ENCODE measurements at regions not wholly inside any gene's neighbourhood (a gene's known extent, or its start where the extent isn't known, plus 50 kb on each side); places are given as distances from the start of the nearest gene placed in this dataset.
A peak's percentile ranks its signal among the peaks of the same experiment; 100 is the strongest.

- H3K4me1 ChIP-seq (ENCODE audit: insufficient read depth, low read length) = no peaks in the 10 kb centered on the region
- H2AK5ac ChIP-seq (ENCODE audit: insufficient read length, low read length) = no peak overlapping the region
- no CpG with 5 or more reads among the region's 1 CpG for WGBS (ENCODE audit: extremely low coverage, insufficient read length, low lambda C conversion rate)
- H4K5ac ChIP-seq (ENCODE audit: insufficient read length, low read depth, low read length) = no peak overlapping the region
- no peaks in the 10 kb centered on the region for H3K9me3 ChIP-seq (ENCODE audit: control insufficient read depth, low read depth, low read length)
- Mint-ChIP-seq H3K27me3 (ENCODE audit: low read depth) (peaks cover 1% of the 10 kb centered on the region; the same call in 1 of the 2 replicates), H3K36me3 (ENCODE audit: insufficient read depth in 1 of 3, low read depth in 3 of 3) (no peaks in the 10 kb centered on the region; a peak in 1 of 7 replicates), H3K9me3 (no peaks in the 10 kb centered on the region), H3K27ac (0 out of 7 replicates have a peak overlapping the region, but pooled peaks of 1 of the 3 experiments have one; percentile 81), H3K4me3 (no peak overlapping the region), H3K4me1 (peaks cover 22 to 34% of the 10 kb centered on the region in 2 experiments)
- H3K79me2 ChIP-seq (ENCODE audit: insufficient read depth, low read length) = no peaks in the 10 kb centered on the region
- no peak overlapping the region for H2BK12ac ChIP-seq (ENCODE audit: insufficient read length, low read depth, low read length)
- H3K14ac ChIP-seq (ENCODE audit: insufficient read depth, low read length) = no peak overlapping the region
- no peak overlapping the region for H2BK20ac ChIP-seq (ENCODE audit: low read depth, low read length, poor library complexity, severe bottlenecking)
- no peak overlapping the region for H3K4me2 ChIP-seq (ENCODE audit: insufficient read depth, insufficient read length, low read length)
- TF ChIP-seq CTCF (conservative IDR thresholded peaks at IDR 0.05) = no peak
- H4K20me1 ChIP-seq (ENCODE audit: control insufficient read depth, insufficient read depth, insufficient read length) = no peaks in the 10 kb centered on the region
- no peaks in the 10 kb centered on the region for H3K23me2 ChIP-seq (ENCODE audit: insufficient read length, low read depth, low read length, poor library complexity, severe bottlenecking)
- no peaks in the 10 kb centered on the region for H3K27me3 ChIP-seq (ENCODE audit: insufficient read depth, low read length)
- H3K9ac ChIP-seq (ENCODE audit: extremely low read depth, insufficient read length, low read length) = no peak overlapping the region
- no peak overlapping the region for H2AFZ ChIP-seq (ENCODE audit: low read length)
- no peak overlapping the region for H2BK15ac ChIP-seq (ENCODE audit: low read depth, low read length)
- no peak overlapping the region for H3K23ac ChIP-seq (ENCODE audit: insufficient read length, low read depth, low read length)
- no peak overlapping the region for H3T11ph ChIP-seq (ENCODE audit: low read length)
- H2BK120ac ChIP-seq (ENCODE audit: low read depth, low read length, poor library complexity, severe bottlenecking) = no peak overlapping the region
- no peak overlapping the region for H4K8ac ChIP-seq (replicated peaks; ENCODE audit: insufficient read length, low read depth, low read length)
- no peak overlapping the region for H3K18ac ChIP-seq (ENCODE audit: insufficient read length, low read depth, low read length)
- no peak overlapping the region for H3K4ac ChIP-seq (ENCODE audit: low read depth, low read length)
- H4K91ac ChIP-seq (ENCODE audit: insufficient read length, low read depth, low read length) = no peak overlapping the region
- H3K27ac ChIP-seq (ENCODE audit: insufficient read length, low read depth, low read length) = no peak overlapping the region
- no peak overlapping the region for H2BK5ac ChIP-seq (ENCODE audit: insufficient read length, low read length)
- no peak overlapping the region for H3K56ac ChIP-seq (ENCODE audit: insufficient read length, low read depth, low read length)
- no peak for DNase-seq
- no peaks in the 10 kb centered on the region for H3K79me1 ChIP-seq (ENCODE audit: insufficient read depth, low read depth, low read length, poor library complexity, severe bottlenecking)
Measured at GRCh38 chr1:116262995-116263385, 110.1 kb upstream of the ATP1A1 start.
